HK-2 (cell line): ENCODE measurements at regions not wholly inside any gene's neighbourhood (a gene's known extent, or its start where the extent isn't known, plus 50 kb on each side); places are given as distances from the start of the nearest gene placed in this dataset.

Experiments
- DNase-seq: peaks from one replicate; pipeline ENCODE4 v3.0.0-alpha.2; 2018; ENCODE audit not compliant: unreplicated experiment

DNA sequence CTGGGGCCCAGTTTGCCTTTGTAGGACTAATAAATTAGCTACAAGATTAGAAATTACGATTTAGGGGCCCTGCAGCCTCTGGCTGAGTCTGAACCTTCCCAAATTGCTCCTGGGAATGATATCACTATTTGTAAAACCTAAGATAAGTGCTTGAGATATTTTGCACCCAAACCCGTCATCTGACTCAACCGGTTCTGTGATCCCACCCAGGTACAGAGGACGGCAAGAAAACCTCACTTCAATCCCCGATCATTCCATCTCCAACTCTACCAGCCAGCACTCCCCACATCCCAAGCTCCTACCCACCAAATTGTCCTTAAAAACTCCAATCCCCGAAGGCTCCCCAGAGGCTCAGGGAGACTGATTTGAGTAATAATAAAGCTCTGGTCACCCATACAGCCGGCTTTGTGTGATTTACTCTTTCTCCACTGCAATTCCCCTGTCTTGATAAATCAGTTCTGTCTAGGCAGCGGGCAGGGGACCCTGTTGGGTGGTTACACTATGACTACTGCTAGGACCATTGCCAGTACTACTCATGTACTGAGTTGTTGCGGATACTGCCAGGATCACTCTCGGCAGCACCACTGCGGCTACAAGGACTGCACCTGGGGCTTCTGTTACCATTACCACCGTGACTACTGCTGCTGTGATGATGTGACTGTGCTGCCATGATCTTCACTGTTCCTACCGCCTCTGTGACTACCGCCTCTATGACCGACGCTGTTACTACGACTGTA lies 73.1 kb downstream of the IRF8 start:
- DNase-seq: no peak

DNA sequence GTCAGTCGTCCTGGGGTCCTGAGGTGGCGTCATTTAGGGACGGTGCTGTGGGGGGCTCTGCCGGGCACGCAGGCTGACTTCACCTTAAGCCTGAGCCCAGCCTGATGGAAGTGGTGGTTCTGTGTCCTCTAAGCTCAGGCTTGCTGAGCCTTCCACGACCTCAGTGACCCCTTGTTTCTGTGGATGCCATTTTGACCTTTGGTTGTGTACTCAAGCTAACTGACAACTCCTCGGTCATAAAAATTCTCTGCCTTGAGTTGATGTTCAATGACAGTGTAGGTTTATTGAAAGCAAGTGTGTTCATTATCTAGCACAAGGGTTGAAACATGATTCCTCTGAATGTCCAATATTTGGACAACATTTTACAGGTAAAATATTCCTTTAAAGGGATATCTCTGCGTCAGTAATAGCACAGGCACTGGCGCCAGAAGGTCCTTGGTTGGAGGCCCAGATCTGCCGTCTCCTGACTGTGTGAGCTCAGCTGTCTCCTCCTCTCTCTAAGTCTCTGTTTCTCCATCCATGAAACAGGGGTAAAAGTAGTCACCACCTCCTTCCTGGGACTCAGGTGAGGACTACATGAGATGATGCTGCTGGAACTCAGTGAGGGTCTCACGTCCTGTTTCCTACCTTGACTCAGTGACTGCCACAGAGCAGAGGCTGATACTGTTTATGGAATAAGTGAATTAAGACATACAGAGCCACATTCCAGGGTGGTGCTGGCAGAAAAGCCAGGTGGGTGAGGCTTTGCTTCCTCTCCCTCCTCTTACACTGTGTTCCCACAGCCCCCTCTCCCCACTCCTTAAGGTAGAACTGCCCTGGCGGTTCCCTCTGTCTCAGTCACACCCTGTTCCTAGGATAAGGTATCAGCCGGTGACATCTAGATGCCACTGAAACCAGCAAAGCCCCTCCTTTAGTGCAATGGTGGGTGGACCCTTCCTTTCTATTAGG lies 75.7 kb downstream of the IRF8 start:
- DNase-seq: no peak

DNA sequence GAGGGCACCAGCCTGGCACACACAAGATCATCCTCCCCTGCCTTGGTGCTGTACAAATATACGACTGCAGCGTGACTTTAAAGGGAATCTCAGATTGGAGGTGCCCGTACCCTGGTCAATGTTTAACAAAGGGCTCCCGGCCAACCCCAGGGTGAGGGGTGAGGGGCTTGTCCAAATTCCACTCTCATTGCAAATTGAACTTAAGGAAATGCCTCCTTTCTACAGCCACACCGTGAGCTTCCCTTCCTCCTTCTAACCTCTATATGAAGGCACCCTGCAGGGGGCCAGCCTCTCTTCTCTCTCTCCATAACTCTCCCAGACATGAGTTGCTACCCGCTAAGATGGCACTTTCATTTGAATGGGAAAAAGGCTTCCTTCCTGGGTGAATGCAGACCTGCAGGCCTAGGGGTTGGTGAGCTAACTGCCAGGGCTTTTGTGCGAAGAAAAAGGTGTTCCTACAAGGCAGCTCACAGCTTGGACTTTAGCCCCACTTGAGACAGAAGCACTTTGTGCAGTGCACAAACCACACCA lies 76.6 kb downstream of the IRF8 start:
- no peak for DNase-seq

DNA sequence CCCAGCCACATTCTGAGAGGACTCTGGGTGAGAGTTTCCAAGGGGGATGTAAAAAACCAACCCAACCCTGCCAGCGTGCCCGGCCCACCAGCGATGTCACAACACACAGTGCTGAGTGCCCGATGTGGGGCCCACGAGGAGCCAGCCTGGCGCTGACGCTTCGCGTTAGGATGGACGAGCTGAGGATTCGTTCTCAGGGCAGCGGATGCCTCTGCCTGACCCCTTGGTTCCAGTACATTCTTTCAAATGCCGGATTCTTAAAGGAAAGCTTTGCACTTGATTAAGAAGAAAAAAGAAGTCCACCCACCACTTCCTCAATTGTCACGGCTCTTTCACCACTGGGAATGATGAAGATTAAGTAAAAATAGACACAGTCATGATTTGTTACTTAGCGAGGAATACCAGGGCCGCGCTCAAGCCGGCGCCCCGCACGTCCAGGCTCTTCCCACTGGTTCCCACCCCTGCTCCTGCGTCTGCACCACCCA lies 79.4 kb downstream of the IRF8 start:
- DNase-seq: no peak

DNA sequence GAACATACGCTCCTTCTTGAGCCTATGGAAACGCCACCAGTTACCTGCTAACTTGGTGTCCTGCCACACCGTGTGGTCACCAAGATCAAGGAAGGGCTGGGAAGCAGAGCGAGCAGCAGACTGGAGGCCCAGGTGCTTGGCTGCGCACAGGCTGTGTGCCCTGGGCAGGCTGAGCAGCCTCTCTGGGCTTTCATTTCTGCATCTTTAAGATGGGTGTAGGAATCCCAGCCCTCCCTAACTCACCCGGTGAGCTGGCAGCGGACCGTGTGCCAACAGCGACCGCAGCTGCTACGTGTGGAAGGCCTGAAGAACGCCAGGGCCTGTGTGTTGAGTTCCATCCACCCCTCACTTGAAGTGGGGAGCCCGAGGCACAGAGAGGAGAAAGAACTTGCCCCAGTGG lies 80.0 kb downstream of the IRF8 start:
- DNase-seq: no peak

DNA sequence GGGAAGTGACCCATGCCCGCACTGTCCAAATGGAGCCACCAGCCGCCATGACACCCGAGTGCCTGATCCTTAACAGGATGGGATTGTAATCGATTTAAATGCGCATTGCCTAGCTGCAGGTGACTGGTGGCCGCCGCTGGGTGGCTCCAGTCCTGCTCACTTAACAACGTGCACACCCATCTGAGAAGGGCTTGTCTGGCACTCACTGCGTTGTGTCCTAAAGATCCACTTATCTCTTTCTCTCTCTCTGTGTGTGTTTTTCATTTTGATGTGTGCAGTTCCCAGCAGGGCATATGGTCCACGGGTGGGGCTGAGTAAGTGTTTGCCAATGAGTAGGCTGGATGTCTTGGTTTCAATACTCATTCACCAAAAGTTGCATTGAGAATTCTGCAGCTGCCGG lies 80.6 kb downstream of the IRF8 start:
- DNase-seq: no peak

DNA sequence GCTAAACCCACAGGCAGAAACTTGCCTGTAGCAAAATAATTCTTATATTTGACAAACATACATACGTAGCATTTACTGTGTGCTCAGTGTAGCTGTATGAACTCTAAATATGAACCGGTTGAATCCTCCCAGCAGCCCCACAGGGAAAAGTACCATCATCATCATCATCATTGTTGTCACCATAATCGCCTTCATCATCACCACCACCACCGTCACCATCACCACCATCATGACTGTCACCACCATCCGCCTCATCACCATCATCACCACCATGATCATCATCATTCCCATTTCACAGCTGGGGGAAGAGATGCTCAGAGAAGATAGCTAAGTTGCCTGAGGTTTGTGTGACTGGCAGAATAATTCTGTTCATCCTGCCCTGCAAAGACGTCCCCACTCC lies 81.7 kb downstream of the IRF8 start:
- no peak for DNase-seq

DNA sequence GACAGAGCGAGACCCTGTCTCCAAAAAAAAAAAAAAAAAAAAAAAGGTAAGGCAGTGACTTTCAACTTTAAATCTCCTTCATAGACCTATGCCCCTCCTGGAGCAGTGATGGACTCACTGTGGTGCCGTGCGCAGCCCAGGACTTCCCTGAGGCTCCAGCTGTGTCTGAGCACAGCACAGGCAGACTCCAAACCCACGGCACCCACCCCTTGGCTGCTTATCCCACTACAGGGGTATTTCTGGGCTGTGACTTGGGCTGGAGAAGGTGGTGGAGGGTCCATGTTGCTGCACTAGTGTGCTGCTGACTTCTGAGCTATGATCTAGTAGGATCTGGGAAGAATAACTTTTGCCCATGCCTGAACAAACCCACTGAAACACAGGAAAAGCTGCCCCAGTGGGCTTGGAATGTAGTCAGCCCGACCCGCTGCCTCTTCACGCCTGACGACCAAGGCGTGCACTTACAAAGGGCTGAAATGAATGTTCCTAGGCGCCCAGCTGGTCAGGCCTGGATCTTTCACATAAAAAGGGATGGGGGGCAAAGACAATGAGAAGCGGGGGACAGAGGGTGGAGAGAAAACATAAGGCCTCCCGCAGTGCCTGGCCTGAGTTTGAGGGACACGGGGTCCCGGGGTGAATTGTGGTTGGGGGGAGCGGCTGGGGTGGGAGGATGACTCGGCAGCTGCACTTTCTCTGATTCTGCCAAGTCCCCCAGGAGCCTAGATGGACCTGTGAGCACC lies 83.0 kb downstream of the IRF8 start:
- no peak for DNase-seq

DNA sequence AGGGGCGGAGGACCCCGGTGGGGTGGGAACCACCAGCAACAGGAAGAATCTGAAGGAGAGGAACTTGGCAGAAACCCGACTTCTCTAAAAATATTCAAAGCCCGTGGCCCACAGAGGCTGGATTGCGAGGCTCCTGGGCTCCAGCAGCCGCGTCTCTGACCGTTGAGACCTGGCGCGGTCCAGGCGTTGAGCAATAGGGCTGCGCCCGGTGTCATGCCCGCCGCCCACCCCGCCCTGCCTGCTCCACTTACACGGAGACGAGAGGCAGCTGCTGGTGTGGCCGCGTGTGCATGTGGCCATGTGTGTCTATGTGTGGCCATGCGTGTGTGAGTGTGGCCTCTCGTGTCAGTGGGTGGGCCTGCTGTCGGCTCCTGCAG lies 83.6 kb downstream of the IRF8 start:
- DNase-seq: no peak

DNA sequence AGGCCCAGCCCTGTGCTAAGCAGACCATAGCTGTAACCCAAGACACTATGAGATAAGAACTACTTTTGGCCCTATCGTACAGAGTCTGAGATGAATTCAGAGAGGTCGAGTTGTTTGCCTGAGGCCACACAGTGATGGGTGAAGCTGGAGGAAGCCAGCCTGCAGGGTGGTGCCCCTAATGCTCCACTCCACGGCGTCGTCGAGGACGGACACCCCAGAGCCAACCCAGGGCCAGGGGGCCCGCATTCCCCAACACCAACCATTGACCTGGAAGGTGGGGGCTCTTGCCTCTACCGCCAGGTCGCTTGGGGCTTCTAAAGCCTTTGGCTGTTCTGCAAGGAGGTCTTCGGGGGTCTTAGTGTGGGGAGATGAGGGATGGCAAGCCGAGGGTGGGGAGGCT lies 84.1 kb downstream of the IRF8 start:
- no peak for DNase-seq

DNA sequence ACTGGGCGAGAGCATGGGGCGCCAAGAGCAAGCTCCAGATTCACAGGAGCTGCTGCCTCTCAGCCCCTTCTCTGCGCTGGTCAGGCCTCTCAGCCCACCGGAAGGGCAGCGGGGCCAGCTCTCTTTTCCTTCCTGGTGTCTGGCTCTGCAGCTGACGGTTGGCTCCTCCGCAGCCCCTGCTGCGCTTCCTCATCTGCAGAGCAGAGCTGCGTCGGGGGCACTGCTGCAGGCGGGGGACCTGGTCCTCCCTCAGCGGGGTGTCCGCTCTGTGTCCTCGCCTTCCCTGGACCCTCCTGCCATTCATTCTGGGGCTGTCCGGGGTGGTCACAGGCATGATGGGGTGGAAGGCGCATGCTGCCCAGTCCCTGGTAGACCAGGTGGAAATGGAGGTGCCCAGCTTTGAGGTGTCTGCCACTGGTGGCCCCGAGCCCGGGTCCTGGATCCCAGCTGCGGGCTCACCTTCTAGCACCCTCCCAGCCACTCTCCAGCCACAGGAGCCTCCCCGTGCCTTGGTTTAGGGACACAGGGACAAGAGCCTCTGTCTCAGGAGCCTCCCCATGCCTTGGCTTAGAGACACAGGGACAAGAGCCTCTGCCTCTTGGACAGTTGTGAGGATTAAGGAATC lies 84.8 kb downstream of the IRF8 start:
- DNase-seq: no peak

DNA sequence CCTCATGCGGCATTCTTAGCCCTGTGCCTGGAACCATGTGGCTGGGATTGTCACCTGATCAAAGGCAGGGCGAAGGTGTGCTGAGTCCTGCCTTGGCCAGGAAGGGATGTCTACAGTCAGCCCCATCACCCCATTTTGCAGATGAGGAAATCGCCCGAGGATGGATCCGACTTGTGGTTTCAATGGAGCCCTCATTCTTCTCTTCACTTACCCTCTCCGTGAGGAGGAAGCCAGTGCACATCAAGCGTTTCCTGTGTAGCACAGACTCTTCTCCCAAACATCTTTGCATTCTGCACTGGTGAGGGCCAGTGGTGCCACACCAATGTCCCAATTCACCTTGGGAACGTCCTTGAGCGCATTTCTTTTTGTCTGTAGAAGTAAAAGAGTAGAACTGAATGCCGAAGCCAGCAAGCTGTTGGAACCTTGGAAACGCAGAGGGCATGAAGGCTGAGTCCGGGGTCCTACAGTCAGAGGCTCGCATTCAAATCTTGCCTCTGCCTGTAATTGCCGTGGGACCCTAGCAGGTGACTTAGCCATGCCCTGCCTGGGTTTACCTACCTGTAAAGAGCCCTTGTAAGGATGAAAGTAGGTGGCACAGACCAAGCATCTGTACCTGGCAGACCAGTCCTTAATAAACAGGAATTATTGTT lies 85.4 kb downstream of the IRF8 start:
- DNase-seq: no peak

DNA sequence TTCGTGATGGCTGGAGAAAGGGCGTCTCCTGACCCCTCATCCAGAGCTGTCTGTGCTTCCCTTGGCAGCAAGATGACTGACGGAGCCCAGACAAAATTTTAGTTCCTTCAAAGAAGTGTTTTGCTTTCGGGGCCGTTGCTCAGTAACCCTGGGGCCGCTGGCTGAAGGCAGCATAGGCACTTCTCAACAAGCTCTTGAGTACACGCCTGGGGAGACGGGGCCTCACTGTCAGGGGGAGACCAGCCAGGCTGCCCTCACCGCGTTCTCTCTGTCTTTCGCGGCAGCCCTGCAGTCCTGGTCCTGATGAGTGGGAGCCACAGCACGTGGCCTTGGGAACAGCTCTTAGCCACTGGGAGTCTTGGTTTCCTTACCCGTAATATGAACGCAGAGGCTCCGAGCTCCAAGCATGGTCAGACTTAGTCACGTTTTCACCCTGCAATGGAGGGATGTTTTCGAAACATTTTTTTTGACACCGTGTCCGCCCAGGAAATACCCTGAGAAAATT lies 86.0 kb downstream of the IRF8 start:
- DNase-seq: no peak

DNA sequence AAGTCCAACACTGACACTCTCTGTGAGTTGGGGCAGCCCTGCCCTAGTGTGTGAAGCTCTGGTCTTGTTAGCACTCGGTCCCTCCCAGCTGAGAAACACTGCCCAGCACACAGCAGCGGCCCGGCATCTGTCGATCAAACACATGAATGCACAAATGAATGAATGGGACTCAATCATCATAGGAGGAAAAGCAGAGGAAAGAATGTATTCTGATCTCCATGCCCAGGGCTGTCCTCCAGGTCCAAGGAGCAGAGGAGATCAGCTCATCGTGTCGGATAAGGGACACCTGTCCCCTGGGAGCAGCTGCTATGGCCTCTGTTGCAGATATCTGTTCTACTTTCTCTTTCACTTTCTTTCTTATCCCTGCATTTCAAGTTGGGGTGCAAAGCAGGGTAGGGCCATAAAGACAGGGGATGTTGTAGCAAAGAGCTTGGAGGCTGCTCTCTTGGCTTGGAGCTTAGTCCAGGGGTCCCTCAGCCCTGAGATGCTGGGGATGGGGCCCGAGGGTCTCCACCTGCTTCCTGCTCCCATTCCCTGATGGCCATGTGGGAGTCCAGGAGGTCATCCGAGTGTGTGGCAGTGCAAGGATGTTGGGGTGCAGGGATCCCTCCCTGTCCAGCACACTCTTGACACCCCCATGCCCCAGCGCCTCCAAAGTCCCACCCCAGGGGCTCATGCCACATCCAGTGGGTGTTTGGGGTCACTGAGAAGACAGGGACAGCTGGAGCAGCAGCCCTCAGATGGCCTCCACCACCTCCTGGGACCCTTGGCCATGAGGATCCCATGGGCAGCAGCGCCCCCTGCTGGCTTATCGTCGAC lies 88.2 kb downstream of the IRF8 start:
- DNase-seq: peak; percentile 19

DNA sequence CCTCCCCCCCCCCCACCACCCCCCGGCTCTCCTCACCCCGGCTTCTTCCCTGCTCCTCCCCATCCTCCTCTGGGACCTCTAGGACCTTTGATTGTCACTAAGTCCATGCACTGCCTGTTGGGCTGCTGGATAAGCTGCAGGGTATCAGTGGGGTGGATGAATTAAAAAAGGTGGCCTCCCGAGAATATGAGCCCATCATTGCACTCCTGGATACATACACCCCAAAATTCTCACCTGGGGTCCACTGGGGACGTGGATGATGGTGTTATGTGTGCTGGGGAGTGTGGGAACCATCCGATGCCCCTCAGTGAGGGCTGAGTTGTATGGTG lies 88.8 kb downstream of the IRF8 start:
- no peak for DNase-seq

DNA sequence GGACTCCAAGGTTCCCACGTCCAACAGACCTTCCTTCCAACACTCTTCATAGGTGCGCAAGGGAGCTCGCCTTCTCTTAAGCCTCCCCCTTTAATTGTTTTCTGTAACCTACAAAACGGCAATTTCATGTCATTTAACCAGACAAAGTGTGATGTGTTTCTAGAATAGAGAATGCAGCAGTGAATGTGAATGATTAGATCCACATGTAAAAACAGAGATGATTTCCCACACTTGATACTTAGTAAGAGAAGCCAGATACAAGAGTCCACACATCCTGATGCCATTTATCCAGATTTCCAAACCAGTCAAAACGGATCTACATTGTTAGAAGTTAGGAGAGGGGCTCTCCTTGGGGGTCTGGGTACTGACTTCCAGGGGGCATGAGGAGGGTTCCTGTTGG lies 89.3 kb downstream of the IRF8 start:
- DNase-seq: no peak

DNA sequence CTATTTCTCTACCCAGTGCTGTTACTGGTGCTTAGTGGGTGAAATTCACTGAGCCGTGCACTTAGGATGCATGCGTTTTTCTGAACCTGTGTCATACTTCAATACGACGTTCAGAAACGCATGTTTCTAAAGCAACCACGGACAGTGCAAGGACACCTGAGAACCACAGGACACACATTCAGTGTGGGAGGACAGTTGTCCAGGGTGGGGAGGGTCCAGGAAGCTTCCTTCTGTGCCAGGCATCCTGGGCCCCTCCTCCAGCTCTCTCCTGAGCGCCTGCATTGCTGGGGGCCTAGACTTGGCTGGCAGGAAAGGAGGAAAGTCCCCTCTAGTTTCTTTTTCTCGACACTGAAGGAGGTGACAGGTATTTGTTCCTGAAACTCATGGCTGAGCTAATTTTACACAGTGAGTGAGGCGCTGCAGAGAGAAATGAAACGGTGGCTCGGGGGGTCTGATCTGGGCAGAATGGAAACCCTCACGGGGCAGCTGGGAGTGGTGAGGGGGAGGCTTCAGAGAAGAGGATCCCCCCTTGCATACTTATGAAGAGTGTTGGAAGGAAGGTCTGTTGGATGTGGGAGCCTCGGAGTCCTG lies 89.9 kb downstream of the IRF8 start:
- DNase-seq: no peak

DNA sequence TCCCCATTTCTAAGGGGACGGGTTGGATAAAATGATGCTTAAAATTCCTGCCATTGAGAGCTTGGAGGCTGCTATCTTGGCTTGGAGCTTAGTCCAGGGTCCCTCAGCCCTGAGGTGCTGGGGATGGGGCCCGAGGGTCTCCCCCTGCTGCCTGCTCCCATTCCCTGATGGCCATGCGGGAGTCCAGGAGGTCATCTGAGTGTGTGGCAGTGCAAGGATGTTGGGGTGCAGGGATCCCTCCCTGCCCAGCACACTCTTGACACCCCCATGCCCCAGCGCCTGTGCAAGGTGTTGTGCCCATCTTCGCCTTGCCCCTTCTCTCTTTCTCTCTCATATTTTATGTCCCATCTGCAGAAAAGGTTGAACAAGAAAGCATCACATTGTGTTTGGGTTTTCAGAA lies 90.4 kb downstream of the IRF8 start:
- DNase-seq: no peak

DNA sequence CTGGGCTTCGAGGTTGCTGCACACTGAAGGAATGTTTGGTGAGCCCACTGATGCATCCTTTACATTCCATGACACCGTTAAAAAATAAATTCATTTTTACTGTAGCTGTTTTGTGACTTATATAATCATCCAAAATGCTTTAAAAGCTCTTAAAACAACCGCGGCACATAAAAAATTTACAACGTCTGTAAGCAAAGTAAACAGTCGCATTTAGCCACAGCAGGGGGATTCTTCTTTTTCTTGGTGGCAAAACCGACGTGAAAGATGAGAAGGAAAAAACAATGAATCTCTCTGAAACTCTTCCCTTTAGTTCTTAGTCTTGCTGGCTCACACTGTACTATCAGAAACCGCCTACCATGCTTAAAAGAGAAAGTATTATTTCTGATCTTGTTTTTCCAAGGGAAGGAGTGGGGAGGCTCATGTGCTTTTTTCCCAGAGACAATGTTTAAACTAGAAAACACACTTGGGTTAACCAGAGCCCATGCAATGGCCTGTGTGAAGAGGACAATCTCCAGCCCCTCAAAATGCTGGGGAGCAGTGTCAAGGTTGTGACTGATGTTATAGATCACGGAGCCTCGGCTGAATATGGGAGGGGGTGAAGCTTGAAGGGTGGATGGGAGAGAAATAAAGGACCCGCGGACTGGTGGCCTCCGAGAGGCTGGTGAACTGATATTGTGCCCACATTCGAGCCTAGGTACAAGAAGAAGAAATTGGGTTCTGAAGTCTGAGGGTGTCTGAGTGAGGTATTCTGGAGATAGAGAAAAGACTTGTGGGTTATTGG lies 91.1 kb downstream of the IRF8 start:
- no peak for DNase-seq
